ENCODE measurements at regions not wholly inside any gene's neighbourhood (a gene's known extent, or its start where the extent isn't known, plus 50 kb on each side); places are given as distances from the start of the nearest gene placed in this dataset.

- FAIRE-seq = no peak
- DNase-seq (ENCODE audit: low spot score) = no peak
Measured at GRCh38 chr13:108360139-108360538, 90.6 kb downstream of the TNFSF13B start.

DNA sequence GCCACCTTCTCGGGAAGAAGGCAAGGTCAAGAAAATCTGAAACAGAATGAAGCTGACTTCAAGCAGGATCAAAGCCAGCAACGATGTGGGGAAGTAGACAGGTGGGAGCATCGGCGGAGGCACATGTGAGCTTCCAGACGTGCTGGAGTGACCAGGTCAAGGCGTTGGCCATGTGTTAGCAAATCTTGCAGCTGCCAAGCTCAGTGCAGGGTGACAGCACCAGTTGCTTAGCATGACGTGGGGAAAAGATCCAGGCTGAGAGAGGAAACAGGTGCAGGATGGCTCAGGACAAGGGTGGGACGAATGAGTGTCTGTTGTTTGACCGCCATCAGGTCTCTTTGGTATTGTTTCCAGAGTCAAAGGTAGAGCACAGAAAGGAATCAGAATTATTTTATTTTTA lies 92.3 kb downstream of the TNFSF13B start:
- FAIRE-seq = no peak
- no peak for DNase-seq (ENCODE audit: low spot score)

DNA sequence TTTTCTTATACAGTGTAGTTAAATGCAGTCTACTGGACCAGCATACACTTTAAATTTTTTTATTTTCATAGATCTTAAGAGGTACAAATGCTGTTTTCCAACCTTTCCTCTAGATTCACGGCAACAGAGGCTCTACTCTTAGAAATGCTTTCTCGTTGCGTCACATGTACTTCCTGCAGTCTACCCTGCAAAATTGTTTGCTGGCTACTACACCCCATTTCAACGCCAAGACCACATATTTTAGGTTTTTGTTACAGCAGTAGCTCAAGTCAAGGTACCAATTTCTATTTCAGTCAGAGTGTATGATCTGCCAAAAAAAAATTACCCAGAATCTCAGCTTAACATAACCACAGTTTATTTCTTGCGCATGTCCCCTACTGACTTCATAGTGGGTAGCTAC lies 94.1 kb downstream of the TNFSF13B start:
- FAIRE-seq = no peak
- DNase-seq (ENCODE audit: low spot score) = no peak

GRCh38 chr13:108365255-108365654 lies 95.7 kb downstream of the TNFSF13B start:
- no peak for DNase-seq (ENCODE audit: low spot score)
- no peak for FAIRE-seq

GRCh38 chr13:108368250-108368905 lies 98.9 kb downstream of the TNFSF13B start:
- no peak for FAIRE-seq
- no peak for DNase-seq (ENCODE audit: low spot score)

GRCh38 chr13:108369412-108369811 lies 99.9 kb downstream of the TNFSF13B start:
- DNase-seq (ENCODE audit: low spot score) (no peak), FAIRE-seq (no peak)

- FAIRE-seq (no peak), DNase-seq (ENCODE audit: low spot score) (no peak)
Measured at GRCh38 chr13:108375034-108375433, 105.5 kb downstream of the TNFSF13B start.

GRCh38 chr13:108375772-108376171 lies 106.3 kb downstream of the TNFSF13B start:
- no peak for FAIRE-seq

DNA sequence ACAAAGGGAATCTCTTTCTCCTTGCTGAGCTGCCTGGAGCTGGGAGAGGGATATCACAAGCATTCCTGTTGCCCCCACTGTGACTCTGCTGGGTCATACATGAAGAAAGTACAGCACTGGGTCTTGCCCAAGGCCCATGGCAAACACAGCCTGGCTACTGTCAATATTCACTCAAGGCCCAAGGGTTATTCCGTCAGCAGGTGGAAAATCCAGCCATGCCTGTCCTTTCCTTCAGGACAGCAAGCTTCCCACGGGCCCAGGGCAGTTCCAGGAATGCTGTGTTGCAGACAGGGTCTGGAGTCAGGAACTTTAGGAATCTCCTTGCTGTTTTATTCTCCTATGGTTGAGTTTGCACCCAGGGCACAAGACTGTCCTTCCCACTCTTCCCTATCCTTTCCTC lies 106.8 kb downstream of the TNFSF13B start:
- DNase-seq (ENCODE audit: low spot score) (no peak), FAIRE-seq (no peak)

More at GRCh38 chr13:108375772-108376171, 106.3 kb downstream of the TNFSF13B start:
- DNase-seq (ENCODE audit: low spot score) = no peak

- DNase-seq (ENCODE audit: low spot score) (no peak), FAIRE-seq (no peak)
Measured at GRCh38 chr13:108377646-108378206, 108.2 kb downstream of the TNFSF13B start.

- DNase-seq (ENCODE audit: low spot score) (no peak), FAIRE-seq (no peak)
Measured at GRCh38 chr13:108383667-108384066, 114.1 kb downstream of the TNFSF13B start.

- DNase-seq (ENCODE audit: low spot score) (no peak), FAIRE-seq (no peak)
Measured at GRCh38 chr13:108387156-108387555, 117.6 kb downstream of the TNFSF13B start.

DNA sequence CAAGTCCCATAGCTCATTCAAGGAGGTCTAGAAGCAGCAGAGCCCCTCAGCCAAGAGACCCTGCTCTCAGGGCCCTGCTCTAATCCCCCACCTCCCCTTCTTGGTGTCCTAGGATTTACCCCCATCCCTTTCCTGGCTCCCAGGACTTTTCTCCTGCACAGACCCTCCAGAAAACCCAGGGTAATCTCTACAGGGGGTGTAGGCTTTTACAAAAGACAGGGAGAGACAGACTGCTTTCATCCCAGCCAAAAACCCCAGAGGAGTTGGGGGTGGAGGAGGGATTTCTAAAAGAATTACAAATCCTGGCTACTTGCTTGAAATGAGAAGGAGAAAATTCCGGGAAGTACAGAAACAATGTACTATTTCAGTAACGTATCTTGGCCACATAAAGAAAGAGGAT lies 133.3 kb downstream of the TNFSF13B start:
- no peak for FAIRE-seq
- no peak for DNase-seq (ENCODE audit: low spot score)

GRCh38 chr13:108407495-108407894 lies 138.0 kb downstream of the TNFSF13B start:
- FAIRE-seq (no peak), DNase-seq (ENCODE audit: low spot score) (no peak)

DNA sequence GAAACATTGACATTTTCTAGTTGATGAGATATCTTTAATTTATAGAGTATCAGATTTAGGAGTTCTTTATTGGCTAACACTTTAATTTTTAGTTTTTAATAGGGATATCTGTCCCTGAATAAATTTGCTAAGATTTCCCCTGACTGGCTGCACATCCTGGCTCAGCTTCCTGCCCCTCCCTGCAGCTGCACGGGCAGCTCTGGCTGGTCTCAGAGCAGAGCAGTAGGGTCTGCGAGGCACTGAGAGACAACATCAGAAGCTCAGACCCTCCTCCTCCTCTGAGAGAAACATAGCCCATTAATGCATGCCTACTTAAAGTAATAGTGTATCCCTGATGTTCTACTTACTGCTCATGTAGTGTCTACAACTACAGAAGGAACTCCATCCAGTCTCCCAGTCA lies 139.2 kb downstream of the TNFSF13B start:
- FAIRE-seq (no peak), DNase-seq (ENCODE audit: low spot score) (no peak)

GRCh38 chr13:108409730-108410129 lies 140.2 kb downstream of the TNFSF13B start:
- no peak for DNase-seq (ENCODE audit: low spot score)
- FAIRE-seq = no peak

DNA sequence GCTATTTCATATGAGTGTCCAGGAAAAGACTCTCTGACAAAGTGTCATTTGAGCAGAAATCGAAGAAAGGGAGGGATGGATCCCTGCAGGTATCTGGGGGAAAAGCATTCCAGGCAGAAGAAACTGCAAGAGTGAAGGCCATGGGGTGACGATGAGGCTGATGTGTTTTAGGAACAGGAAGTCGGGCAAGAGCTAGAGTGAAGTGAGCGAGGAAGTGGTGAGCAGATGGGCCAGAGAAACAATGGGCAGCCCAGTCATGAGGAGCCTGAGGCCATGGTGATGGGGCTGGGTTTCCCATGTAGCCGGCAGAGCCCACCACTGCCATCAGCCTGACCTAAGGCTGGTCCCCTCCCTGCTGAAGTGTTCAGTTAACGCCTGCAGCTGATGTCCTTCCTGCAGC lies 150.2 kb downstream of the TNFSF13B start:
- FAIRE-seq (no peak), DNase-seq (ENCODE audit: low spot score) (no peak)

DNA sequence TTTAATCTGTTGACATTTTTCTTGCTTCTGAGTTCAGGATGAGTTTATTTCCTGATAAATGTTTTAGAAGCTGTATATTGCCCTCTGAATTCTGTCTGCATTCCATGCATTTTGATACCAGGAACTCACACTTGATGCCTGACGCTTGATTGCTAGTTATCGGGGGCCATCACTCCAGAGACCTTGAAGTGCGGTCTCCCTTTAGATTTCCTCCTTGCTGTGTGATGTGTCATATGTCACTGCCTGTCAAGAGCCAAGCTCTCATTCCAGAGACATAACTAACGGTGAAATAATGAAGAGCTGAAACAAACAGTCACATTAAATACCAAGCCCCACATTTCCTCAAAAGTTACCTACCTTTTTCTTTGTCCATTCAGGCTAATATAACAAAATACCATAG lies 155.5 kb downstream of the TNFSF13B start:
- DNase-seq (ENCODE audit: low spot score) (no peak), FAIRE-seq (no peak)

GRCh38 chr13:108426893-108427292 lies 157.4 kb downstream of the TNFSF13B start:
- no peak for DNase-seq (ENCODE audit: low spot score)
- FAIRE-seq = no peak

GRCh38 chr13:108427355-108427754 lies 157.8 kb downstream of the TNFSF13B start:
- DNase-seq (ENCODE audit: low spot score) (no peak), FAIRE-seq (no peak)

DNA sequence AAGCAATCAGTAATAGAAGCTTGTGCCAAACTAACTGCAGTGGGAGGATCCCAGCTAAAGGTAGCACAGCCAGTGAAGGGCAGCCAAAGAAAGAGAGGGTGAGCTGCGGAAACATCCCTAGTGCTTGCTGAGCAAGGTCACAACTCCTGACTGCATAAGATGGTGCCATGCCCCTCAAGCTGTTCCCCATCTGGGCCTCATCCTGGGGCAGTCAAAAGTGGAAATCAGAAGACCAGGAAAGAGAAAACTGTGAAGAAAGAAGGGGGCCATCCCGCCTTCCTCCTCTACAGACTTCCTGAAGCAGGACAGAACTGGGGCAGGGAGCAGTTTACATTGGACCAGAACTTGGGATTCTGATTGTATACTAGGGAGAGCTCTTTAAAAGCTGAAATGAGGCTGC lies 159.2 kb downstream of the TNFSF13B start:
- FAIRE-seq (no peak), DNase-seq (ENCODE audit: low spot score) (no peak)

DNA sequence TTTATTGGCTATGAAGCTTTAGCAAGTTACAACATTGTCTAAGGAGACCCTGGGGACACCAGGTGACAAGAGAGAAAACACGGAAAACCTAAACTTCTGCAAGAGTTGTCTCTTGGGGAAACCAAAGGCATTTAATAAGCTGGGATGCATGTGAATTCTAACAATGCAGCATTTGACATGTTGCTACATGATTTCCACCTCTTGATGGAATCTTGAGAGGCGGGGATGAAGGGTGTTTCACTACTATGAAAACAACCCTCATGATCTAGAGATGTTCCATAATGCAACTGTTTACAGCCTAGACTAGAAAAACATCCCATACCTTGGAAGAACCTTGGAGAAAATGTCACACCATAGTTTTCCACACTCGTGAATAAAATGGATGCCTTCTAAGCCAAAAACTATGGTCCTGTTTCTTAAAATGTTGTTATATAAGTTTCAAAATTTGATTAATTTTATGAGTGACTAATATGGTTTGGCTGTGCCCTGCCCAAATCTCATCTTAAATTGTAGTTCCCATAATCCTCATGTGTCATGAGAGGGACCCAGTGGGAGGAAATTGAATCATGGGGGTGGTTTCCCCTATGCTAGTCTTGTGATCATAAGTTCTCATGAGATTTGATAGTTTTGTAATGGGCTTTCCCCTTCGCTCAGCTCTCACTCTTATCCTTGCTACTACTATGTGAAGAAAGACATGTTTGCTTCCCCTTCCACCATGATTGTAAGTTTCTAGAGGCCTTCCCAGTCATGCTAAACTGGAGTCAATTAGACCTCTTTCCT lies 164.6 kb downstream of the TNFSF13B start:
- DNase-seq (ENCODE audit: low spot score) (no peak), FAIRE-seq (no peak)
